SK-N-SH (cell line): ENCODE measurements at regions not wholly inside any gene's neighbourhood (a gene's known extent, or its start where the extent isn't known, plus 50 kb on each side); places are given as distances from the start of the nearest gene placed in this dataset.

Experiments
- CTCF ChIA-PET: fragments of 300-600, 350-600 bp; formaldehyde crosslinking; extraction: SDS; loops from one replicate; lab custom pipeline; 2021; lab: Yijun Ruan, JAX
- POLR2A ChIA-PET: fragments of 350-600 bp; sonication (Branson Sonifier 250); formaldehyde crosslinking; extraction: SDS; loops from one replicate; lab custom pipeline; 2020; ENCODE audit warnings: antibody characterized with exemption, inconsistent platforms; lab: Yijun Ruan, JAX
- DNase-seq: peaks from one replicate; pipeline ENCODE4 v3.0.0; 2012
- H2AFZ ChIP-seq: fragments of 200-600 bp; sonication (generic); 2 replicates; pipeline ENCODE4 v1.8.1; 2016; ENCODE audit warnings: antibody characterized with exemption, mild to moderate bottlenecking, low read depth
- H3F3A ChIP-seq: fragments of 200-600 bp; sonication (generic); replicated peaks from 2 replicates; pipeline ENCODE3; 2016; ENCODE audit warnings: antibody characterized with exemption, mild to moderate bottlenecking; ENCODE audit not compliant: insufficient read depth
- H3K27ac ChIP-seq, 2 experiments: fragments of 200-500 bp in 1 of 2; fragments of 200-600 bp in 1 of 2; sonication (Bioruptor generic) in 1 of 2; sonication (generic), shearing (Covaris generic) in 1 of 2; 2 replicates each; pipeline versions ENCODE4 v1.5.1 to v1.6.1; 2014 to 2016; ENCODE audit warnings: low read depth in 2 of 2, inconsistent platforms in 1 of 2, low read length in 1 of 2, mild to moderate bottlenecking in 1 of 2, mixed read lengths in 1 of 2
- H3K27me3 ChIP-seq: fragments of 200-600 bp; sonication (generic), shearing (Covaris generic); 2 replicates; pipeline ENCODE4 v1.6.1; 2016; ENCODE audit warnings: mixed run types; ENCODE audit not compliant: insufficient read depth
- H3K36me3 ChIP-seq, 2 experiments: fragments of 200-500 bp in 1 of 2; fragments of 200-600 bp in 1 of 2; sonication (Bioruptor generic) in 1 of 2; sonication (generic) in 1 of 2; replicated peaks in 1 of 2; 2 replicates each; pipeline versions ENCODE3 to v1.5.1; 2014 to 2016; ENCODE audit warnings: low read length in 1 of 2, mild to moderate bottlenecking in 1 of 2; ENCODE audit not compliant: insufficient read depth in 2 of 2, control insufficient read depth in 1 of 2
- H3K4me1 ChIP-seq, 2 experiments: fragments of 200-500 bp in 1 of 2; fragments of 200-600 bp in 1 of 2; sonication (Bioruptor generic) in 1 of 2; sonication (generic), shearing (Covaris generic) in 1 of 2; 2 replicates each; pipeline versions ENCODE4 v1.5.1 to v1.6.1; 2014 to 2016; ENCODE audit warnings: low read depth in 1 of 2, low read length in 1 of 2, mixed run types in 1 of 2; ENCODE audit not compliant: insufficient read depth in 2 of 2, control insufficient read depth in 1 of 2
- H3K4me2 ChIP-seq: fragments of 200-600 bp; sonication (generic), shearing (Covaris generic); 2 replicates; pipeline ENCODE4 v1.6.1; 2017; ENCODE audit warnings: mixed run types
- H3K4me3 ChIP-seq, 2 experiments: fragments of 200-500 bp in 1 of 2; fragments of 200-600 bp in 1 of 2; sonication (Bioruptor generic) in 1 of 2; sonication (generic), shearing (Covaris generic) in 1 of 2; 2 replicates each; pipeline versions ENCODE4 v1.5.1 to v1.8.1; 2014 to 2016; ENCODE audit warnings: low read depth in 2 of 2, inconsistent platforms in 1 of 2, low read length in 1 of 2, mild to moderate bottlenecking in 1 of 2, mixed read lengths in 1 of 2, moderate library complexity in 1 of 2
- H3K79me2 ChIP-seq: fragments of 200-600 bp; sonication (generic); 2 replicates; pipeline ENCODE4 v1.8.1; 2017; ENCODE audit warnings: mild to moderate bottlenecking; ENCODE audit not compliant: insufficient read depth
- H3K9ac ChIP-seq: fragments of 200-600 bp; sonication (generic); 2 replicates; pipeline ENCODE4 v1.6.1; 2017; ENCODE audit warnings: mixed run types
- H3K9me2 ChIP-seq: fragments of 200-600 bp; sonication (generic); 2 replicates; pipeline ENCODE4 v1.6.1; 2017; ENCODE audit warnings: mixed run types
- H3K9me3 ChIP-seq: fragments of 200-600 bp; sonication (generic); 2 replicates; pipeline ENCODE4 v1.6.1; 2017; ENCODE audit warnings: mixed run types, mild to moderate bottlenecking, moderate library complexity
- H4K20me1 ChIP-seq: fragments of 200-600 bp; sonication (generic); 2 replicates; pipeline ENCODE4 v1.6.1; 2017; ENCODE audit warnings: mild to moderate bottlenecking, mixed run types; ENCODE audit not compliant: insufficient read depth
- ELF1 ChIP-seq: IDR thresholded peaks from 2 replicates; pipeline ENCODE4 v1.4.0; 2012
- EP300 ChIP-seq, 2 experiments: IDR thresholded peaks; 2 replicates each; pipeline versions ENCODE4 v1.4.0 to v1.6.1; 2012; ENCODE audit warnings: borderline replicate concordance in 1 of 2, low read depth in 1 of 2, low read length in 1 of 2
- GABPA ChIP-seq: IDR thresholded peaks from 2 replicates; pipeline ENCODE4 v1.4.0; 2012; ENCODE audit warnings: low read depth, mild to moderate bottlenecking
- JUND ChIP-seq: IDR thresholded peaks from 2 replicates; pipeline ENCODE4 v1.4.0; 2012
- MEF2A ChIP-seq: IDR thresholded peaks from 2 replicates; pipeline ENCODE4 v1.4.0; 2012; ENCODE audit warnings: low read depth, borderline replicate concordance
- NFIC ChIP-seq: IDR thresholded peaks from 2 replicates; pipeline ENCODE4 v1.4.0; 2012; ENCODE audit warnings: borderline replicate concordance
- NRF1 ChIP-seq: IDR thresholded peaks from 2 replicates; pipeline ENCODE4 v1.6.1; 2012; ENCODE audit warnings: low read depth, mild to moderate bottlenecking, low read length
- RAD21 ChIP-seq: IDR thresholded peaks from 2 replicates; pipeline ENCODE4 v1.6.1; 2012; ENCODE audit warnings: mild to moderate bottlenecking, low read length
- RFX5 ChIP-seq: IDR thresholded peaks from 2 replicates; pipeline ENCODE4 v1.6.1; 2012; ENCODE audit warnings: mild to moderate bottlenecking, improper control_type of control experiment, low read length
- RXRA ChIP-seq: IDR thresholded peaks from 2 replicates; pipeline ENCODE4 v1.4.0; 2012; ENCODE audit warnings: low read depth, mild to moderate bottlenecking, borderline replicate concordance
- SIN3A ChIP-seq: IDR thresholded peaks from 2 replicates; pipeline ENCODE4 v1.6.1; 2012; ENCODE audit warnings: low read depth, mild to moderate bottlenecking, low read length, moderate library complexity, borderline replicate concordance
- SMC3 ChIP-seq: IDR thresholded peaks from 2 replicates; pipeline ENCODE4 v1.6.1; 2012; ENCODE audit warnings: low read depth, low read length, improper control_type of control experiment
- TAF1 ChIP-seq: IDR thresholded peaks from 2 replicates; pipeline ENCODE4 v1.6.1; 2012; ENCODE audit warnings: low read depth, mild to moderate bottlenecking, low read length, moderate library complexity, borderline replicate concordance
- TCF12 ChIP-seq: IDR thresholded peaks from 2 replicates; pipeline ENCODE4 v1.4.0; 2012
- TEAD4 ChIP-seq: IDR thresholded peaks from 2 replicates; pipeline ENCODE4 v1.4.0; 2012; ENCODE audit warnings: mild to moderate bottlenecking, borderline replicate concordance; ENCODE audit not compliant: insufficient read depth
- YY1 ChIP-seq: IDR thresholded peaks from 2 replicates; pipeline ENCODE4 v1.4.0; 2012; ENCODE audit warnings: low read depth, mild to moderate bottlenecking
- WGBS: methylation state at CpG from one replicate; pipeline ENCODE4 v1.1.6; 2017; ENCODE audit warnings: low lambda C conversion rate; 5-methylcytosine and 5-hydroxymethylcytosine counted together
- TF ChIP-seq, protein P1 (sequence below): IDR thresholded peaks from 2 replicates; pipeline ENCODE4 v1.6.1; 2012; ENCODE audit warnings: mild to moderate bottlenecking, low read depth, low read length, moderate library complexity
- TF ChIP-seq, protein P2 (sequence below): IDR thresholded peaks from 2 replicates; pipeline ENCODE4; 2012
- TF ChIP-seq, protein P3 (sequence below): fragments of 150-350 bp; IDR thresholded peaks from 2 replicates; pipeline ENCODE4 v1.6.1; 2017; ENCODE audit warnings: antibody characterized with exemption, low read length, low read depth, borderline replicate concordance
- TF ChIP-seq, protein P4 (sequence below): IDR thresholded peaks from 2 replicates; pipeline ENCODE4 v1.4.0; 2012; ENCODE audit warnings: low read depth, borderline replicate concordance
- TF ChIP-seq, protein P5 (sequence below): IDR thresholded peaks from 2 replicates; pipeline ENCODE4 v1.4.0; 2012; ENCODE audit warnings: low read depth, borderline replicate concordance

DNA sequence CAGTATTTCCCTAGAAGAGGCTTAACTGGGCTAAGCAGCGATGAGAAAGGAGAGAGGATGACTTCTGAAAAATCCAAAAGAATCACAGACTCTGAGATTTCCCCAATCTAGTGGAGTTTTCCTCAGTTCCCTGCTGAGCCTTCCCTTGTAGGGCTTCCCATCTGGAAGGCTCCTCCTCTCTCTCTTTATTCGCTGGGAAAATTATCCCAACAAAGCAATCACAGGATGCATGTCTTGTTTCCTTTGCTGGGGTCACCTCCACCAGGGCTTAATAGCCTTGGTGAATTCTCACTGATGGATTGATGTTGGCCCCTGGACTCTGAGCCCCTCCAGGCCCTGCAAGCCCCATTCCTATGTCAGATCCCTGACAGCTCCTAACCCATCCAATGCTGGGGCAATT is 69.8 kb upstream of the MAFB start:
- no peak overlapping the region for H2AFZ ChIP-seq
- no peak for DNase-seq
- TF ChIP-seq YY1 (no peak), NRF1 (no peak), TEAD4 (no peak), MEF2A (no peak), TAF1 (no peak), RXRA (no peak), JUND (no peak), EP300 (IDR thresholded peaks at IDR 0.05; ENCODE audit: borderline replicate concordance in 1 of 2, low read depth in 1 of 2, low read length in 1 of 2) (no peak)
- TF ChIP-seq, protein P1, sequence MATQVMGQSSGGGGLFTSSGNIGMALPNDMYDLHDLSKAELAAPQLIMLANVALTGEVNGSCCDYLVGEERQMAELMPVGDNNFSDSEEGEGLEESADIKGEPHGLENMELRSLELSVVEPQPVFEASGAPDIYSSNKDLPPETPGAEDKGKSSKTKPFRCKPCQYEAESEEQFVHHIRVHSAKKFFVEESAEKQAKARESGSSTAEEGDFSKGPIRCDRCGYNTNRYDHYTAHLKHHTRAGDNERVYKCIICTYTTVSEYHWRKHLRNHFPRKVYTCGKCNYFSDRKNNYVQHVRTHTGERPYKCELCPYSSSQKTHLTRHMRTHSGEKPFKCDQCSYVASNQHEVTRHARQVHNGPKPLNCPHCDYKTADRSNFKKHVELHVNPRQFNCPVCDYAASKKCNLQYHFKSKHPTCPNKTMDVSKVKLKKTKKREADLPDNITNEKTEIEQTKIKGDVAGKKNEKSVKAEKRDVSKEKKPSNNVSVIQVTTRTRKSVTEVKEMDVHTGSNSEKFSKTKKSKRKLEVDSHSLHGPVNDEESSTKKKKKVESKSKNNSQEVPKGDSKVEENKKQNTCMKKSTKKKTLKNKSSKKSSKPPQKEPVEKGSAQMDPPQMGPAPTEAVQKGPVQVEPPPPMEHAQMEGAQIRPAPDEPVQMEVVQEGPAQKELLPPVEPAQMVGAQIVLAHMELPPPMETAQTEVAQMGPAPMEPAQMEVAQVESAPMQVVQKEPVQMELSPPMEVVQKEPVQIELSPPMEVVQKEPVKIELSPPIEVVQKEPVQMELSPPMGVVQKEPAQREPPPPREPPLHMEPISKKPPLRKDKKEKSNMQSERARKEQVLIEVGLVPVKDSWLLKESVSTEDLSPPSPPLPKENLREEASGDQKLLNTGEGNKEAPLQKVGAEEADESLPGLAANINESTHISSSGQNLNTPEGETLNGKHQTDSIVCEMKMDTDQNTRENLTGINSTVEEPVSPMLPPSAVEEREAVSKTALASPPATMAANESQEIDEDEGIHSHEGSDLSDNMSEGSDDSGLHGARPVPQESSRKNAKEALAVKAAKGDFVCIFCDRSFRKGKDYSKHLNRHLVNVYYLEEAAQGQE: no peak
- TF ChIP-seq, protein P2, sequence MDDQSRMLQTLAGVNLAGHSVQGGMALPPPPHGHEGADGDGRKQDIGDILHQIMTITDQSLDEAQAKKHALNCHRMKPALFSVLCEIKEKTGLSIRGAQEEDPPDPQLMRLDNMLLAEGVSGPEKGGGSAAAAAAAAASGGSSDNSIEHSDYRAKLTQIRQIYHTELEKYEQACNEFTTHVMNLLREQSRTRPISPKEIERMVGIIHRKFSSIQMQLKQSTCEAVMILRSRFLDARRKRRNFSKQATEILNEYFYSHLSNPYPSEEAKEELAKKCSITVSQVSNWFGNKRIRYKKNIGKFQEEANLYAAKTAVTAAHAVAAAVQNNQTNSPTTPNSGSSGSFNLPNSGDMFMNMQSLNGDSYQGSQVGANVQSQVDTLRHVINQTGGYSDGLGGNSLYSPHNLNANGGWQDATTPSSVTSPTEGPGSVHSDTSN: no peak
- WGBS: 37% methylated on average over 2 of the region's 2 CpGs
- H3K79me2 ChIP-seq: no peaks in the 10 kb centered on the region
- H3K36me3 ChIP-seq: no peaks in the 10 kb centered on the region
- ChIA-PET CTCF (interaction anchor here (2.0 kb wide), 1 partner anchor 39 kb away, joined by 4 read pairs; no protein-coding TSS in a partner anchor), POLR2A (no interaction called here)
- no peak overlapping the region for H3K4me2 ChIP-seq
- H3K9me2 ChIP-seq: no peaks in the 10 kb centered on the region
- H3K4me1 ChIP-seq: peaks cover 0 to 14% of the 10 kb centered on the region in 2 experiments; a peak in 1 of 4 replicates
- no peaks in the 10 kb centered on the region for H3K9me3 ChIP-seq
- H3K27me3 ChIP-seq: no peaks in the 10 kb centered on the region
- H4K20me1 ChIP-seq: no peaks in the 10 kb centered on the region
- no peak overlapping the region for H3K4me3 ChIP-seq
- no peaks in the 10 kb centered on the region for H3F3A ChIP-seq
- no peak overlapping the region for H3K9ac ChIP-seq
- H3K27ac ChIP-seq: no peak overlapping the region

DNA sequence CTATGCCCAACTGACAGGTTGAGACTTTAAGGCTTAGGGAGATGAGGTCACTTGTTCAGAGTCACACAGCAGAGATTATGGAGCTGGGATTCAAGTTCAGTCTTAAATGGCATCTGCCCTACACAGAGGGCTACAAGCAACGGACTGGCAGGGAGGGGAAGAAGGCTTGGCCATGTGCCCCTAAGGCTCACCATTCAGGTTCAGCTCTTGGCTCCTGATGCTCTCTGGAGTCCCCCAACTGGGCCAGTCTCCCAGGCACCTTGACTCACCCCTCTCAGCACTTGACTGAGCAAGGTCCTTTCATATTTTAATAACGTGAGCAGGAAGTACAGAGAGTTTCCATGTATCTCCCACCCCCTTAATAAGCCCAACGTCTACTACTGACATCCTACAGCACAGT is 71.4 kb upstream of the MAFB start:
- Histone ChIP-seq H3K27ac (no peak overlapping the region), H3K4me2 (no peak overlapping the region), H3K4me3 (no peak overlapping the region), H4K20me1 (no peaks in the 10 kb centered on the region), H3K9ac (no peak overlapping the region), H3K79me2 (no peaks in the 10 kb centered on the region), H3K27me3 (no peaks in the 10 kb centered on the region; the same call in 1 of the 2 replicates), H3K9me3 (no peaks in the 10 kb centered on the region), H3K4me1 (peaks cover 0 to 8% of the 10 kb centered on the region in 2 experiments; a peak in 2 of 4 replicates), H3K9me2 (no peaks in the 10 kb centered on the region), H2AFZ (no peak overlapping the region), H3F3A (no peaks in the 10 kb centered on the region), H3K36me3 (no peaks in the 10 kb centered on the region)
- no peak for DNase-seq
- 7% methylated on average over 3 of the region's 3 CpGs for WGBS
- POLR2A ChIA-PET: no interaction called here
- CTCF ChIA-PET: interaction anchor here (0.7 to 2.0 kb wide), 4 partner anchors 37 to 203 kb away, joined by 3 to 6 read pairs (median 4); no protein-coding TSS in a partner anchor
- TF ChIP-seq NRF1 (no peak), RFX5 (no peak), RXRA (no peak), SMC3 (no peak), TCF12 (no peak), EP300 (IDR thresholded peaks at IDR 0.05; ENCODE audit: borderline replicate concordance in 1 of 2, low read depth in 1 of 2, low read length in 1 of 2) (no peak), RAD21 (no peak), GABPA (no peak), NFIC (no peak), SIN3A (no peak), ELF1 (no peak)
- TF ChIP-seq, protein P3, sequence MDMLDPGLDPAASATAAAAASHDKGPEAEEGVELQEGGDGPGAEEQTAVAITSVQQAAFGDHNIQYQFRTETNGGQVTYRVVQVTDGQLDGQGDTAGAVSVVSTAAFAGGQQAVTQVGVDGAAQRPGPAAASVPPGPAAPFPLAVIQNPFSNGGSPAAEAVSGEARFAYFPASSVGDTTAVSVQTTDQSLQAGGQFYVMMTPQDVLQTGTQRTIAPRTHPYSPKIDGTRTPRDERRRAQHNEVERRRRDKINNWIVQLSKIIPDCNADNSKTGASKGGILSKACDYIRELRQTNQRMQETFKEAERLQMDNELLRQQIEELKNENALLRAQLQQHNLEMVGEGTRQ: no peak
- TF ChIP-seq, protein P4, sequence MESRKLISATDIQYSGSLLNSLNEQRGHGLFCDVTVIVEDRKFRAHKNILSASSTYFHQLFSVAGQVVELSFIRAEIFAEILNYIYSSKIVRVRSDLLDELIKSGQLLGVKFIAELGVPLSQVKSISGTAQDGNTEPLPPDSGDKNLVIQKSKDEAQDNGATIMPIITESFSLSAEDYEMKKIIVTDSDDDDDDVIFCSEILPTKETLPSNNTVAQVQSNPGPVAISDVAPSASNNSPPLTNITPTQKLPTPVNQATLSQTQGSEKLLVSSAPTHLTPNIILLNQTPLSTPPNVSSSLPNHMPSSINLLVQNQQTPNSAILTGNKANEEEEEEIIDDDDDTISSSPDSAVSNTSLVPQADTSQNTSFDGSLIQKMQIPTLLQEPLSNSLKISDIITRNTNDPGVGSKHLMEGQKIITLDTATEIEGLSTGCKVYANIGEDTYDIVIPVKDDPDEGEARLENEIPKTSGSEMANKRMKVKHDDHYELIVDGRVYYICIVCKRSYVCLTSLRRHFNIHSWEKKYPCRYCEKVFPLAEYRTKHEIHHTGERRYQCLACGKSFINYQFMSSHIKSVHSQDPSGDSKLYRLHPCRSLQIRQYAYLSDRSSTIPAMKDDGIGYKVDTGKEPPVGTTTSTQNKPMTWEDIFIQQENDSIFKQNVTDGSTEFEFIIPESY: no peak
- TF ChIP-seq, protein P5, sequence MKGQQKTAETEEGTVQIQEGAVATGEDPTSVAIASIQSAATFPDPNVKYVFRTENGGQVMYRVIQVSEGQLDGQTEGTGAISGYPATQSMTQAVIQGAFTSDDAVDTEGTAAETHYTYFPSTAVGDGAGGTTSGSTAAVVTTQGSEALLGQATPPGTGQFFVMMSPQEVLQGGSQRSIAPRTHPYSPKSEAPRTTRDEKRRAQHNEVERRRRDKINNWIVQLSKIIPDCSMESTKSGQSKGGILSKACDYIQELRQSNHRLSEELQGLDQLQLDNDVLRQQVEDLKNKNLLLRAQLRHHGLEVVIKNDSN: no peak
